ENCODE measurements at regions not wholly inside any gene's neighbourhood (a gene's known extent, or its start where the extent isn't known, plus 50 kb on each side); places are given as distances from the start of the nearest gene placed in this dataset.

- TF ChIP-seq, protein P1, sequence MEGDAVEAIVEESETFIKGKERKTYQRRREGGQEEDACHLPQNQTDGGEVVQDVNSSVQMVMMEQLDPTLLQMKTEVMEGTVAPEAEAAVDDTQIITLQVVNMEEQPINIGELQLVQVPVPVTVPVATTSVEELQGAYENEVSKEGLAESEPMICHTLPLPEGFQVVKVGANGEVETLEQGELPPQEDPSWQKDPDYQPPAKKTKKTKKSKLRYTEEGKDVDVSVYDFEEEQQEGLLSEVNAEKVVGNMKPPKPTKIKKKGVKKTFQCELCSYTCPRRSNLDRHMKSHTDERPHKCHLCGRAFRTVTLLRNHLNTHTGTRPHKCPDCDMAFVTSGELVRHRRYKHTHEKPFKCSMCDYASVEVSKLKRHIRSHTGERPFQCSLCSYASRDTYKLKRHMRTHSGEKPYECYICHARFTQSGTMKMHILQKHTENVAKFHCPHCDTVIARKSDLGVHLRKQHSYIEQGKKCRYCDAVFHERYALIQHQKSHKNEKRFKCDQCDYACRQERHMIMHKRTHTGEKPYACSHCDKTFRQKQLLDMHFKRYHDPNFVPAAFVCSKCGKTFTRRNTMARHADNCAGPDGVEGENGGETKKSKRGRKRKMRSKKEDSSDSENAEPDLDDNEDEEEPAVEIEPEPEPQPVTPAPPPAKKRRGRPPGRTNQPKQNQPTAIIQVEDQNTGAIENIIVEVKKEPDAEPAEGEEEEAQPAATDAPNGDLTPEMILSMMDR (conservative IDR thresholded peaks at IDR 0.05; ENCODE audit: low read depth) = no peak
- no peak overlapping the region for H3K27ac ChIP-seq
- ChIA-PET CTCF (no interaction called here), POLR2A (ENCODE audit: low non-redundant PET) (no interaction called here)
- no peak for DNase-seq (ENCODE audit: low spot score)
These were observed 277.9 kb upstream of the ADAMTS5 start for GRCh38 chr21:27244776-27245175.

DNA sequence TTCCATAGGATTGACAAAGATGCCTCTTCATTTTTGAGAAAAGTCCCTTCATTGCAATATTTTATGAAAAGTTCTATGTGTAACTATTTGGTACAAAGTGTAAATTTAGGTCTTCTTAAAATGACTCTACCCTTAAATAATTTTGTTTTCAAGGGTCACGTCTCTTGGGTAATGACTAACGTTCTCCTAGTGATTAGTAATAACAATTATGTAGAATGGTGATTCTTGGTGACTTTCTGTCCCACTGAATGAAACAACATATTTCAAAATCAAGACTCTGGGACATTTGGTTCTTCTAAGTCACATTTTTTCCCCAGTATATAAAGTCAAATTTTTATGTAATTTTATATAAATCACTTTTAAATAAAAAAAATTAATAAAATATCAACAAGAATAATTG lies 277.5 kb upstream of the ADAMTS5 start:
- TF ChIP-seq, protein P1 (conservative IDR thresholded peaks at IDR 0.05; ENCODE audit: low read depth) = no peak
- no peak for DNase-seq (ENCODE audit: low spot score)
- CTCF ChIA-PET = no interaction called here
- H3K27ac ChIP-seq = no peak overlapping the region
- POLR2A ChIA-PET (ENCODE audit: low non-redundant PET) = no interaction called here

DNA sequence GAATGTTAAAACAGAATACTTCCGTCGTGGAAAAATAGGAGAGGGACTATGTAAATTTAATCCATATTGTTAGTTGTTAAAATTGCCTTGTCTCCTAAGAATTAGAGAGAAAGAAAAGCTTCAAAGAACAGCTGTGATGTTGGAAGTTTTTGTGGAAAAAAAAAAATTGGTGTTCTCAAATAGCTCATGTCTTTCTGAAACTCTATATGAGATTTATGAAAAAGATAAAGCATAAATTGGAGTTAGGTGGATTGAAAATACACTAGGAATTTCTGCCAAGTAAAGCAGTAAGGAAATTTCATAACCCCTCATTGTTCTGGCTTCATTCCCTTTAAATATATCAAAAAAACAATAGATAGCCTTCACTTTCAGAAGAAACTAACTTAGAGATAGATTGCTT lies 274.0 kb upstream of the ADAMTS5 start:
- DNase-seq (ENCODE audit: low spot score) = no peak
- ChIA-PET POLR2A (ENCODE audit: low non-redundant PET) (no interaction called here), CTCF (no interaction called here)
- TF ChIP-seq, protein P1 (conservative IDR thresholded peaks at IDR 0.05; ENCODE audit: low read depth) = no peak
- no peak overlapping the region for H3K27ac ChIP-seq

DNA sequence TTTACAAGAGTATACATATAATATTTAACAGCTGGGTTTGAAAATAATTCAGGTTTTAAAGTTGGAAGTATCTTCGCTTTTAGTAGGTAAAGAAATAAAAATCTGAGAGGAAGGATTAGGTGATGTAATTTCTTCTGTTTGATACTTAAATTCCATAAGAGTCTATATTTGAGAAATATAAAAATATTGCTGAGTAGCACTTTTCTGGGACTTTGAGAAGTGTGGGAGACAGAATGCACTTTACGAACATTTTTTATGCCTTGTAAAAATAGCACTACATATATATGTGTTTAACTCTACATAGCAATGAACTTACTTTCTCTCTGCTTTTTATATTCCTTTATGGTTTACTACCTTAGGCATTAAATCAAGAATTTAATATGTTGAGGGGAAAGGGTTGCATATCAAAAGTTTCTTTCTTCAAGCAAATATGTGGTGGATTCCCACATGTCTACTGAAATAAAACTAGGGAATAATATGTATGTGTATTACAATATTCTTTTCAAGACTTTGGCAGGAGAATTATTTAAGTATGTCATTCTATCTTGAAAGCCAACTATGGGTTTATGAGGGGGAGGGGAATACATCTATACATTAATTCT lies 266.7 kb upstream of the ADAMTS5 start:
- CTCF ChIA-PET = no interaction called here
- no peak for DNase-seq (ENCODE audit: low spot score)
- TF ChIP-seq, protein P1 (conservative IDR thresholded peaks at IDR 0.05; ENCODE audit: low read depth) = no peak
- POLR2A ChIA-PET (ENCODE audit: low non-redundant PET) = no interaction called here
- H3K27ac ChIP-seq = no peak overlapping the region

- TF ChIP-seq, protein P1 (conservative IDR thresholded peaks at IDR 0.05; ENCODE audit: low read depth) = no peak
- no peak for DNase-seq (ENCODE audit: low spot score)
- H3K27ac ChIP-seq = no peak overlapping the region
- ChIA-PET POLR2A (ENCODE audit: low non-redundant PET) (no interaction called here), CTCF (no interaction called here)
These were observed 259.1 kb upstream of the ADAMTS5 start for GRCh38 chr21:27225940-27226339.

DNA sequence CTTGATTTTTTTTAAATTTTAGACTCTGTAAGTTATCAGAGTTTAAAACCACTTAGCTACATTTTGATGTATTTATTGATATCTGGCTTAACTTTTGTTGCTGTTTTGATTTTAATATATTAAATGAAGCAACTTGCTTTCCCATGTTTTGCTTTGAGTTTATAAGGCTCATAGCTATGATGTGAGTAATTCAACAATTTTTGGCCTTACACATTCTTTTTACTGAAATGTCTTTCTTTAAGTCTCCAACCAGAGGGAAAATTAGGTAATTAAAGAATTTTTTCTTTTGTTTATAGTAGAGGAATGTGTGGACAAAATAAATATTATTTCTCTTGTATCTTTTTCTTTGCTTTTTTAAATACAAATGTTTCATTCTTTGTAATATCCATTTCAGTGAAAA lies 258.3 kb upstream of the ADAMTS5 start:
- H3K27ac ChIP-seq = no peak overlapping the region
- ChIA-PET POLR2A (ENCODE audit: low non-redundant PET) (no interaction called here), CTCF (interaction anchor here (0.9 kb wide), 1 partner anchor 285 kb away, joined by 3 read pairs; no protein-coding TSS in a partner anchor)
- TF ChIP-seq, protein P1 (conservative IDR thresholded peaks at IDR 0.05; ENCODE audit: low read depth) = no peak
- DNase-seq (ENCODE audit: low spot score) = no peak

Measured in RWPE1 (cell line).